B cell (primary cell): ENCODE measurements at regions not wholly inside any gene's neighbourhood (a gene's known extent, or its start where the extent isn't known, plus 50 kb on each side); places are given as distances from the start of the nearest gene placed in this dataset.

Experiments used
- ATAC-seq: fragments of 200-7000 bp; cut with Tn5 transposase; one replicate; pipeline ENCODE4 v1.10.0; 2021; ENCODE audit warnings: low read depth, mild to moderate bottlenecking, moderate number of reproducible peaks, moderate library complexity
- CTCF ChIA-PET: fragments of 350-600 bp; sonication (Branson Sonifier 250); formaldehyde crosslinking; loops from one replicate; lab custom pipeline; 2021; ENCODE audit warnings: antibody characterized with exemption, inconsistent platforms; lab: Charles Lee
- POLR2A ChIA-PET: fragments of 350-600 bp; sonication (Branson Sonifier 250); formaldehyde crosslinking; loops from one replicate; lab custom pipeline; 2021; ENCODE audit warnings: antibody characterized with exemption; lab: Charles Lee
- DNase-seq: peaks from one replicate; pipeline ENCODE4 v3.0.0; 2013
- H2AFZ ChIP-seq: 2 replicates; pipeline ENCODE4 v1.6.1; 2012; ENCODE audit warnings: mild to moderate bottlenecking, low read depth, low read length; ENCODE audit not compliant: insufficient read depth, poor library complexity, severe bottlenecking
- H3K27ac ChIP-seq, 2 donors: 1 replicate in 1 of 2; 2 replicates in 1 of 2; pipeline ENCODE4 v1.5.1; 2012 to 2013; ENCODE audit warnings: low read length in 2 of 2, mild to moderate bottlenecking in 2 of 2, moderate library complexity in 1 of 2
- H3K27me3 ChIP-seq, 4 experiments: fragments of 200-600 bp in 1 of 4; sonication (generic) in 1 of 4; replicated peaks in 1 of 4; 1 replicate in 2 of 4; 2 replicates in 2 of 4; pipeline versions ENCODE4 v1.6.1 to v1.7.0; 2013 to 2016; ENCODE audit warnings: low read length in 3 of 4, mild to moderate bottlenecking in 2 of 4, mixed read lengths in 1 of 4, moderate library complexity in 1 of 4; ENCODE audit not compliant: insufficient read depth in 4 of 4, control insufficient read depth in 3 of 4; ENCODE audit errors: control extremely low read depth in 1 of 4
- H3K36me3 ChIP-seq, 2 experiments: replicated peaks in 1 of 2; 1 replicate in 1 of 2; 2 replicates in 1 of 2; pipeline versions ENCODE4 v1.6.1 to v1.7.1; 2013; ENCODE audit warnings: low read length in 1 of 2; ENCODE audit not compliant: insufficient read depth in 2 of 2, control insufficient read depth in 1 of 2; ENCODE audit errors: control extremely low read depth in 1 of 2, extremely low read depth in 1 of 2
- H3K4me1 ChIP-seq, 2 donors: fragments of 200-600 bp in 1 of 2; sonication (generic) in 1 of 2; 1 replicate in 1 of 2; 2 replicates in 1 of 2; pipeline versions ENCODE4 v1.5.1 to v1.6.1; 2013 to 2017; ENCODE audit warnings: low read length in 2 of 2; ENCODE audit not compliant: control insufficient read depth in 2 of 2, insufficient read depth in 2 of 2
- H3K4me2 ChIP-seq: replicated peaks from 2 replicates; pipeline ENCODE3; 2012; ENCODE audit warnings: mild to moderate bottlenecking, low read depth, low read length; ENCODE audit not compliant: poor library complexity, severe bottlenecking
- H3K4me3 ChIP-seq, 5 experiments: fragments of 200-600 bp in 1 of 5; sonication (generic) in 1 of 5; 1 replicate in 3 of 5; 2 replicates in 2 of 5; pipeline versions ENCODE4 v1.5.1 to v1.7.0; 2011 to 2016; ENCODE audit warnings: low read length in 4 of 5, mild to moderate bottlenecking in 4 of 5, low read depth in 2 of 5, control low read depth in 1 of 5, moderate library complexity in 1 of 5; ENCODE audit not compliant: insufficient read depth in 1 of 5; ENCODE audit errors: control extremely low read depth in 1 of 5, extremely low read depth in 1 of 5
- H3K79me2 ChIP-seq: fragments of 200-600 bp; sonication (generic); one replicate; pipeline ENCODE4 v1.6.0; 2016; ENCODE audit warnings: low read length; ENCODE audit not compliant: control insufficient read depth, insufficient read depth
- H3K9ac ChIP-seq: fragments of 200-600 bp; sonication (generic); 2 replicates; pipeline ENCODE4 v1.6.1; 2017; ENCODE audit warnings: mild to moderate bottlenecking, low read length, moderate library complexity
- H3K9me3 ChIP-seq, 3 donors: one replicate each; pipeline versions ENCODE4 v1.6.1 to v1.7.1; 2013; ENCODE audit warnings: low read length in 2 of 3; ENCODE audit not compliant: control insufficient read depth in 2 of 3, insufficient read depth in 1 of 3; ENCODE audit errors: control extremely low read depth in 1 of 3
- H4K20me1 ChIP-seq: 2 replicates; pipeline ENCODE4 v1.6.0; 2012; ENCODE audit warnings: mild to moderate bottlenecking, low read length; ENCODE audit not compliant: insufficient read depth, control insufficient read depth, poor library complexity, severe bottlenecking
- H3K27ac Mint-ChIP-seq: one replicate; pipeline ENCODE4 v1.8.0; 2021; ENCODE audit warnings: mixed read lengths
- H3K27me3 Mint-ChIP-seq: one replicate; pipeline ENCODE4 v1.8.0; 2021; ENCODE audit warnings: mixed read lengths
- H3K4me1 Mint-ChIP-seq: one replicate; pipeline ENCODE4 v1.8.0; 2021; ENCODE audit warnings: mixed read lengths
- H3K4me3 Mint-ChIP-seq: one replicate; pipeline ENCODE4 v1.8.0; 2021; ENCODE audit warnings: mixed read lengths
- H3K9me3 Mint-ChIP-seq: one replicate; pipeline ENCODE4 v1.8.0; 2022; ENCODE audit warnings: mixed read lengths; ENCODE audit not compliant: insufficient read depth
- EZH2 ChIP-seq: IDR thresholded peaks from 2 replicates; pipeline ENCODE4 v1.6.1; 2012; ENCODE audit warnings: borderline replicate concordance, low read depth, mild to moderate bottlenecking, moderate library complexity, low read length; ENCODE audit not compliant: insufficient read depth, poor library complexity, severe bottlenecking
- WGBS: methylation state at CpG from one replicate; pipeline ENCODE4 v1.1.5; 2013; ENCODE audit warnings: missing lambda C conversion rate; ENCODE audit not compliant: insufficient coverage; 5-methylcytosine and 5-hydroxymethylcytosine counted together
- intact Hi-C: fragments of 100-400 bp; cut with micrococcal nuclease; formaldehyde crosslinking; loops from one replicate; pipeline ENCODE4 v1.10.0; 2022
- TF ChIP-seq, protein P1 (sequence below): fragments of 200-600 bp; IDR thresholded peaks from one replicate; pipeline ENCODE4 v1.8.0; 2022; ENCODE audit warnings: antibody characterized with exemption, mild to moderate bottlenecking

DNA sequence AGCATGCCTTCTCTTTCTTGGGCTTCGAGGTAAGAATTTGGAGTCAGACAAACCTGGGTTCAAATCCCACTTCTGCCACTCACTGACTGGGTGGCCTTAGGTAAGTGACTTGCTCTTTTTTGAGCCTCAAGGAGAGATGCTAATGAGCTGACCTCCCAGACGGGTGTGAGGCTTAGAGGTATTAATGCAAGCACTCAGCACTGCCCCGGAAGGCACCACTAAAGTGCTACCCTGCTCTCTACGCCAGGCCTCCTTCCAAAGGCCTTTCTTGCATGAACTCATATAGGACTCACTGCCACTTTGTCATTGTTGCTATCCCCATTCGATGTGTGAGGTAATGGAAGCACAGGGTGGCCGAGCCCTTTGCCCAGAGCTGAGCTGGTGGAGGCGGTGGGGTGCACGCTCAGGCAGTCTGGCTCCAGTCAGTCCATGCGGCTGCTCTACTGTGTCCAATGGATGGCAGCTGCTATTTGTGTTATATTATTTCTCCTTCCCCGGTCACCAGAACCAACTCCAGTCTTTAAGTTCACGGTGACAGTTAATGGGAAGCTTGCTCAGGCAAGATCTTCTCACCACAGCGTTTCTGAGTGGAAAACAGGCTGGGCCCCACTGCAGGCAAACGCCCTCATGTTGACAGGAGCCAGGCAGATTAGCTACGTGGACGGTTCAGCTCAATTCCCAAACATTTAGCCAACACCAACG is 55.2 kb upstream of the MLN start:
- H3K4me2 ChIP-seq: no peak overlapping the region
- no peaks in the 10 kb centered on the region for H3K9me3 Mint-ChIP-seq
- H3K4me3 Mint-ChIP-seq: no peak overlapping the region
- POLR2A ChIA-PET: no interaction called here
- CTCF ChIA-PET: no interaction called here
- no peak overlapping the region for H3K4me3 ChIP-seq
- peaks cover 30 to 31% of the 10 kb centered on the region in 2 donors for H3K4me1 ChIP-seq
- no peaks in the 10 kb centered on the region for H4K20me1 ChIP-seq
- no peaks in the 10 kb centered on the region for H3K36me3 ChIP-seq
- no peak for TF ChIP-seq EZH2
- TF ChIP-seq, protein P1, sequence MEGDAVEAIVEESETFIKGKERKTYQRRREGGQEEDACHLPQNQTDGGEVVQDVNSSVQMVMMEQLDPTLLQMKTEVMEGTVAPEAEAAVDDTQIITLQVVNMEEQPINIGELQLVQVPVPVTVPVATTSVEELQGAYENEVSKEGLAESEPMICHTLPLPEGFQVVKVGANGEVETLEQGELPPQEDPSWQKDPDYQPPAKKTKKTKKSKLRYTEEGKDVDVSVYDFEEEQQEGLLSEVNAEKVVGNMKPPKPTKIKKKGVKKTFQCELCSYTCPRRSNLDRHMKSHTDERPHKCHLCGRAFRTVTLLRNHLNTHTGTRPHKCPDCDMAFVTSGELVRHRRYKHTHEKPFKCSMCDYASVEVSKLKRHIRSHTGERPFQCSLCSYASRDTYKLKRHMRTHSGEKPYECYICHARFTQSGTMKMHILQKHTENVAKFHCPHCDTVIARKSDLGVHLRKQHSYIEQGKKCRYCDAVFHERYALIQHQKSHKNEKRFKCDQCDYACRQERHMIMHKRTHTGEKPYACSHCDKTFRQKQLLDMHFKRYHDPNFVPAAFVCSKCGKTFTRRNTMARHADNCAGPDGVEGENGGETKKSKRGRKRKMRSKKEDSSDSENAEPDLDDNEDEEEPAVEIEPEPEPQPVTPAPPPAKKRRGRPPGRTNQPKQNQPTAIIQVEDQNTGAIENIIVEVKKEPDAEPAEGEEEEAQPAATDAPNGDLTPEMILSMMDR: no peak
- DNase-seq (no peak), ATAC-seq (no peak)
- WGBS: 90% methylated on average over 14 of the region's 16 CpGs
- peaks cover 27% of the 10 kb centered on the region for H3K4me1 Mint-ChIP-seq
- intact Hi-C loops: no loop called here
- H3K27ac ChIP-seq: no peak overlapping the region
- H3K9ac ChIP-seq: no peak overlapping the region
- peaks cover 53% of the 10 kb centered on the region for H3K27me3 Mint-ChIP-seq
- no peak overlapping the region for H2AFZ ChIP-seq
- no peaks in the 10 kb centered on the region for H3K9me3 ChIP-seq
- no peaks in the 10 kb centered on the region for H3K79me2 ChIP-seq
- H3K27me3 ChIP-seq: peaks cover 0 to 60% (median 17%) of the 10 kb centered on the region in 4 experiments
- no peak overlapping the region for H3K27ac Mint-ChIP-seq

DNA sequence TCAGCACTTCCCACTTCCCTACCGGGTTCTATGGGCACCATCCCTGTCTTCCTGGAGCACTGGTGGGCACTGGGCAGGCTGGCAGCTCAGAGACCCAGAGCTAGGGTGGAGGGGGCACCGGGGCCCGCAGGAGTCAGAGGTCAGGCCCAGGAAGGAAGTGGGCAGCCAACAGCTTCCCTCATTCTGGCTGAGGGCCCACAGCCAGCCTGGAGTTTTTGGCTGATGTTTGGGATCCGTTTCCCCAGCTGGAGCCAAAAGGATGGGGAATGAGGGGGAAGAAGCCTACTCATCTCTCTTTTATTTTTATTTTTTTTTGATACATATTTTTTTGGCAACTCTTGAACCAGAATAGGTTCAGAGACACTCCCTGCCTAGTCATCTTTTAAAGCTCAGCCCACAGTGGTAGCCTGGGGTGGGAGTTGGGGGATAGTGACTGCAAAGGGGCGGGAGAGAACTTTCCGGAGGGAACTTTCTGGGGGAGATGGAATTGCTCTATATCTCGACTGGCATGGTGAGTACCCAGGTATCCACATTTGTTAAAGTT is 54.2 kb upstream of the MLN start:
- Histone ChIP-seq H3K9ac (no peak overlapping the region), H4K20me1 (no peaks in the 10 kb centered on the region), H3K9me3 (no peaks in the 10 kb centered on the region), H2AFZ (no peak overlapping the region), H3K27me3 (peaks cover 0 to 68% (median 18%) of the 10 kb centered on the region in 4 experiments), H3K36me3 (no peaks in the 10 kb centered on the region), H3K4me1 (peaks cover 30 to 31% of the 10 kb centered on the region in 2 donors), H3K79me2 (no peaks in the 10 kb centered on the region), H3K27ac (no peak overlapping the region), H3K4me3 (no peak overlapping the region), H3K4me2 (peak overlapping the region; percentile 15)
- ChIA-PET CTCF (no interaction called here), POLR2A (no interaction called here)
- Mint-ChIP-seq H3K4me3 (no peak overlapping the region), H3K27me3 (peaks cover 51% of the 10 kb centered on the region), H3K4me1 (peaks cover 27% of the 10 kb centered on the region), H3K27ac (no peak overlapping the region), H3K9me3 (no peaks in the 10 kb centered on the region)
- DNase-seq (no peak), ATAC-seq (no peak)
- TF ChIP-seq, protein P1: no peak
- TF ChIP-seq EZH2: no peak
- 7% methylated on average over 3 of the region's 7 CpGs for WGBS
- intact Hi-C loops: no loop called here
